ENCODE measurements at regions not wholly inside any gene's neighbourhood (a gene's known extent, or its start where the extent isn't known, plus 50 kb on each side); places are given as distances from the start of the nearest gene placed in this dataset.

- no peak for TF ChIP-seq POLR2A (IDR thresholded peaks at IDR 0.05; ENCODE audit: low read length)
- no peak for TF ChIP-seq GATA1 (IDR thresholded peaks at IDR 0.05; ENCODE audit: low read depth, low read length)
Measured at GRCh38 chr5:164747371-164747770, 1242.0 kb downstream of the MAT2B start.
